ENCODE measurements at regions not wholly inside any gene's neighbourhood (a gene's known extent, or its start where the extent isn't known, plus 50 kb on each side); places are given as distances from the start of the nearest gene placed in this dataset.

DNA sequence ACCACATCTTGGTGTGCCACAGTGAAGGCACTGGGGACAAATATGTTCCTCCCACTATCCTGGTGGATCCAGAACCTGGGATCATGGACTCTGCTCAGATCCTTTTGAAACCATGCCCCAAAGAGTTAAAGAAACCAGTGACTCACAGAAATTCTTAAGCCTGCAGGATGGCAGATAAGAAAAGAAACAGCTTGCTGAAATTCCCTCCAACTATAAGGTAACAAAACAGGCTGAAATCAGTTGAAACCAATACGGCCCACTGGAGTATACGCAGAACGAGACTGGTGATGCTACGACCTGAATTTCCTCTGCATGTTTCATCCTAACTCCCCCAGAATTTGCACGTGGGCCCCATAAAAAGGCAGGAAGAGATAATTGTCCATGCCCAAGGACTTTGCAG is 209.6 kb downstream of the TJP1 start:
- no peak for TF ChIP-seq POLR2A (IDR thresholded peaks at IDR 0.05)
- TF ChIP-seq, protein P1, sequence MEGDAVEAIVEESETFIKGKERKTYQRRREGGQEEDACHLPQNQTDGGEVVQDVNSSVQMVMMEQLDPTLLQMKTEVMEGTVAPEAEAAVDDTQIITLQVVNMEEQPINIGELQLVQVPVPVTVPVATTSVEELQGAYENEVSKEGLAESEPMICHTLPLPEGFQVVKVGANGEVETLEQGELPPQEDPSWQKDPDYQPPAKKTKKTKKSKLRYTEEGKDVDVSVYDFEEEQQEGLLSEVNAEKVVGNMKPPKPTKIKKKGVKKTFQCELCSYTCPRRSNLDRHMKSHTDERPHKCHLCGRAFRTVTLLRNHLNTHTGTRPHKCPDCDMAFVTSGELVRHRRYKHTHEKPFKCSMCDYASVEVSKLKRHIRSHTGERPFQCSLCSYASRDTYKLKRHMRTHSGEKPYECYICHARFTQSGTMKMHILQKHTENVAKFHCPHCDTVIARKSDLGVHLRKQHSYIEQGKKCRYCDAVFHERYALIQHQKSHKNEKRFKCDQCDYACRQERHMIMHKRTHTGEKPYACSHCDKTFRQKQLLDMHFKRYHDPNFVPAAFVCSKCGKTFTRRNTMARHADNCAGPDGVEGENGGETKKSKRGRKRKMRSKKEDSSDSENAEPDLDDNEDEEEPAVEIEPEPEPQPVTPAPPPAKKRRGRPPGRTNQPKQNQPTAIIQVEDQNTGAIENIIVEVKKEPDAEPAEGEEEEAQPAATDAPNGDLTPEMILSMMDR (IDR thresholded peaks at IDR 0.05), result no peak
- no peak for TF ChIP-seq POLR2AphosphoS5 (IDR thresholded peaks at IDR 0.05; ENCODE audit: insufficient read depth in 1 of 2, low read depth in 1 of 2)

All from vagina (tissue), 2 donors.